MM.1S (cell line): ENCODE measurements at regions not wholly inside any gene's neighbourhood (a gene's known extent, or its start where the extent isn't known, plus 50 kb on each side); places are given as distances from the start of the nearest gene placed in this dataset.

Experiments used
- DNase-seq: peaks from one replicate; pipeline ENCODE4 v3.0.0-alpha.2; 2015
- H2AFZ ChIP-seq: fragments of 300-600 bp; sonication (generic); 2 replicates; pipeline ENCODE4 v1.6.0; 2016; ENCODE audit warnings: antibody characterized with exemption, low read length
- H3F3A ChIP-seq: fragments of 300-600 bp; sonication (generic); 2 replicates; pipeline ENCODE4 v1.6.1; 2016; ENCODE audit warnings: mild to moderate bottlenecking, antibody characterized with exemption, low read length, moderate library complexity, mixed read lengths; ENCODE audit not compliant: insufficient read depth
- H3K27ac ChIP-seq: fragments of 300-600 bp; sonication (generic); 2 replicates; pipeline ENCODE4 v1.5.1; 2016; ENCODE audit warnings: mild to moderate bottlenecking, low read length
- H3K27me3 ChIP-seq: fragments of 300-600 bp; sonication (generic); replicated peaks from 2 replicates; pipeline ENCODE4 v1.6.0; 2016; ENCODE audit warnings: low read length; ENCODE audit not compliant: insufficient read depth
- H3K36me3 ChIP-seq: fragments of 300-600 bp; sonication (generic); replicated peaks from 2 replicates; pipeline ENCODE4 v1.6.1; 2016; ENCODE audit warnings: mild to moderate bottlenecking, low read length, mixed read lengths; ENCODE audit not compliant: insufficient read depth
- H3K4me1 ChIP-seq: fragments of 300-600 bp; sonication (generic); 2 replicates; pipeline ENCODE4 v1.6.1; 2016; ENCODE audit warnings: low read length, mixed read lengths
- H3K4me2 ChIP-seq: fragments of 300-600 bp; sonication (generic); 2 replicates; pipeline ENCODE4 v1.6.0; 2016; ENCODE audit warnings: low read depth, low read length
- H3K4me3 ChIP-seq: fragments of 300-600 bp; sonication (generic); 2 replicates; pipeline ENCODE4 v1.5.1; 2016; ENCODE audit warnings: low read length, mixed read lengths
- H3K79me2 ChIP-seq: fragments of 300-600 bp; sonication (generic); 2 replicates; pipeline ENCODE4 v1.6.1; 2016; ENCODE audit warnings: mixed run types, low read length, mixed read lengths
- H3K9ac ChIP-seq: fragments of 300-600 bp; sonication (generic); 2 replicates; pipeline ENCODE4 v1.6.1; 2016; ENCODE audit warnings: low read length, mixed read lengths
- H3K9me2 ChIP-seq: fragments of 300-600 bp; sonication (generic); replicated peaks from 2 replicates; pipeline ENCODE4 v1.6.1; 2016; ENCODE audit warnings: mild to moderate bottlenecking, low read length, mixed read lengths; ENCODE audit not compliant: insufficient read depth
- H3K9me3 ChIP-seq: fragments of 300-600 bp; sonication (generic); replicated peaks from 2 replicates; pipeline ENCODE4 v1.6.1; 2016; ENCODE audit warnings: mild to moderate bottlenecking, low read length, mixed read lengths; ENCODE audit not compliant: insufficient read depth
- H4K20me1 ChIP-seq: fragments of 300-600 bp; sonication (generic); 2 replicates; pipeline ENCODE4 v1.6.1; 2016; ENCODE audit warnings: mild to moderate bottlenecking, low read length, moderate library complexity, mixed read lengths; ENCODE audit not compliant: insufficient read depth
- CTCF ChIP-seq: fragments of 300-600 bp; sonication (generic); IDR thresholded peaks from 2 replicates; pipeline ENCODE4 v1.5.1; 2016; ENCODE audit warnings: antibody characterized with exemption, low read length, mixed read lengths
- EZH2 ChIP-seq: fragments of 300-600 bp; sonication (generic); optimal IDR thresholded peaks from 2 replicates; pipeline ENCODE3; 2017; ENCODE audit warnings: low read depth, mild to moderate bottlenecking, antibody characterized with exemption, low read length, mixed read lengths
- EZH2phosphoT487 ChIP-seq: fragments of 300-600 bp; sonication (generic); IDR thresholded peaks from 2 replicates; pipeline ENCODE4 v1.6.1; 2018; ENCODE audit warnings: antibody characterized with exemption, low read length

- H3K4me3 ChIP-seq: no peak overlapping the region
- H3K4me1 ChIP-seq: peaks cover 8% of the 10 kb centered on the region
- no peak overlapping the region for H3K4me2 ChIP-seq
- TF ChIP-seq CTCF (no peak), EZH2 (no peak), EZH2phosphoT487 (no peak)
- H3F3A ChIP-seq: no peaks in the 10 kb centered on the region
- H3K27me3 ChIP-seq: no peaks in the 10 kb centered on the region
- no peak overlapping the region for H3K9ac ChIP-seq
- DNase-seq: no peak
- H3K27ac ChIP-seq: no peak overlapping the region
- H2AFZ ChIP-seq: no peak overlapping the region
- no peaks in the 10 kb centered on the region for H4K20me1 ChIP-seq
- no peaks in the 10 kb centered on the region for H3K36me3 ChIP-seq
- H3K79me2 ChIP-seq: no peaks in the 10 kb centered on the region
- H3K9me3 ChIP-seq: no peaks in the 10 kb centered on the region
- no peaks in the 10 kb centered on the region for H3K9me2 ChIP-seq
Measured at GRCh38 chrX:103158317-103158621, 56.6 kb upstream of the BEX4 start.

- H3K27ac ChIP-seq: no peak overlapping the region
- no peaks in the 10 kb centered on the region for H3F3A ChIP-seq
- H3K9me2 ChIP-seq: no peaks in the 10 kb centered on the region
- H3K9me3 ChIP-seq: no peaks in the 10 kb centered on the region
- H3K4me3 ChIP-seq: no peak overlapping the region
- H2AFZ ChIP-seq: no peak overlapping the region
- TF ChIP-seq EZH2 (no peak), EZH2phosphoT487 (no peak), CTCF (peak; percentile 70)
- no peaks in the 10 kb centered on the region for H4K20me1 ChIP-seq
- no peaks in the 10 kb centered on the region for H3K36me3 ChIP-seq
- H3K27me3 ChIP-seq: no peaks in the 10 kb centered on the region
- no peak overlapping the region for H3K4me2 ChIP-seq
- H3K9ac ChIP-seq: no peak overlapping the region
- peaks cover 8% of the 10 kb centered on the region for H3K4me1 ChIP-seq
- DNase-seq: peak; percentile 48
- H3K79me2 ChIP-seq: no peaks in the 10 kb centered on the region
Measured at GRCh38 chrX:103157496-103158316, 57.2 kb upstream of the BEX4 start.

GRCh38 chrX:103155201-103155600 is 59.7 kb upstream of the BEX4 start:
- no peak for DNase-seq
- Histone ChIP-seq H3K9me3 (no peaks in the 10 kb centered on the region), H3K27me3 (no peaks in the 10 kb centered on the region), H3K9me2 (no peaks in the 10 kb centered on the region), H3K4me2 (no peak overlapping the region), H3F3A (no peaks in the 10 kb centered on the region), H3K36me3 (no peaks in the 10 kb centered on the region), H3K27ac (no peak overlapping the region), H3K79me2 (no peaks in the 10 kb centered on the region), H3K9ac (no peak overlapping the region), H2AFZ (no peak overlapping the region), H3K4me3 (no peak overlapping the region), H4K20me1 (no peaks in the 10 kb centered on the region), H3K4me1 (peaks cover 12% of the 10 kb centered on the region)
- no peak for TF ChIP-seq CTCF
- TF ChIP-seq EZH2phosphoT487: no peak
- no peak for TF ChIP-seq EZH2
